Activated CD4-positive, alpha-beta T cell treated with anti-CD3 and anti-CD28 coated beads, Interleukin-2, amount 50 U/mL, for 1 hour (primary cell): ENCODE measurements at regions not wholly inside any gene's neighbourhood (a gene's known extent, or its start where the extent isn't known, plus 50 kb on each side); places are given as distances from the start of the nearest gene placed in this dataset.

ENCODE experiments used
- DNase-seq: peaks from one replicate; pipeline ENCODE4 v3.0.0-alpha.2; 2020

DNA sequence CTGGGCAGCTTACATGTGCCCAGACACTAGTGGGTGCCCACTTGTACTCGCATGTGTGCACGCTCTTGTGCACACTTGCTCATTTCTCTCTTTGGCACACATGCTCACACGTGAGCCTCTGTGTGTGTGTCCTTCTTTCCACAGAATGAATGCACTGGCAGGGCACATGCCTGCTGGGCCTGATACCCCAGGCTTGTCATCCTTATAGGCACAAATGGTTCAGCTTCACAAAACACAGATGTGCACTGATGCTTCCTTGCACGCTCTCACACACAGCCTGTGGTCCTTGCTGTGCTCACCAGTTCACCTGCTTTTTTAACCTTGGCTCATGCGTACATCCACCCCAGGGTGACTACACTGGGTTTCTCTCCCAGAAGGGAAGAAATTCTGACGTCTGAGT, 174.8 kb downstream of the BUD13 start:
- DNase-seq: no peak

DNA sequence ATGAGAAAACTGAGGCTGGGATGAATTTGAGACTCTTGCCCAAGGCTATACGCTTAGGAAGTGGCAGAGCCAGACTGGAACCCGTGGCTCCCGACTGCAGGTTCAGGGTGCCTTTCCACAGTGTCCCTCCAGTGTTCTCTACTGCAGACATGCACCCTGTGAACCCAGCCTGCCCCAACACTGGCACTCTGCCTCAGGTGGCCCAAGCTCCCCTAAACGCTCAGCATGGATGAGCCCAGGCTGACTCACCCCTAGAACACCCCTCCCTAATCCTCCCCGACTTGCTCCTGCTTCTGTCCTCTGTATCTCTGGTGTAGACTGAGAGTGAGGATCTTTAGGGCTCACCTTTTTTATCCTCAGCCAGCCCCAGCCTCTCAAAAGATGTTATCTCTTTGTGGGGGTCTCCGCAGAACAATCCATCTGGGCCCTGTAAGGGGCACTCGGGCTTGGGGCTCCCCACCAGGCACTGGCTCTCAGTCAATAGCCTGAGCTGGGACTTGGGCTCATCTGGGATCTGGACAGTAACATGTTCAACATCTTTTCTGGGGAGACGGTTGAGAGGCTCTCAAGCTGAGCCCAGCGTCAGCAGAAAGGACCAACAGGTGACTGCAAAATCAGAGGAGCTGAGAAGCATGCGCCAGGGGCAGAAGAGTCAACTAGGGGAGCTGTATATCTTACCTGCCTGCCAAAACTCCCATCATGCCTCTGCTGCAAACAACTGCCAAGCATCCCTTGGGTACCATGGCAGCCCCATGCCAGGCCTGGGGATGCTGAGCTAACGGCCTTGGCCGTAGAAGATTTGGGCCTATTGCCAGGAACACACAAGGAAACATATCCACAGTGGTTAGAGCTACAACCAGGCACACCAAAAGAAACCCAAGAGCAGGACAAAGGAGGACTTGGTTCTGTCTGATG, 176.2 kb downstream of the BUD13 start:
- DNase-seq: no peak

DNA sequence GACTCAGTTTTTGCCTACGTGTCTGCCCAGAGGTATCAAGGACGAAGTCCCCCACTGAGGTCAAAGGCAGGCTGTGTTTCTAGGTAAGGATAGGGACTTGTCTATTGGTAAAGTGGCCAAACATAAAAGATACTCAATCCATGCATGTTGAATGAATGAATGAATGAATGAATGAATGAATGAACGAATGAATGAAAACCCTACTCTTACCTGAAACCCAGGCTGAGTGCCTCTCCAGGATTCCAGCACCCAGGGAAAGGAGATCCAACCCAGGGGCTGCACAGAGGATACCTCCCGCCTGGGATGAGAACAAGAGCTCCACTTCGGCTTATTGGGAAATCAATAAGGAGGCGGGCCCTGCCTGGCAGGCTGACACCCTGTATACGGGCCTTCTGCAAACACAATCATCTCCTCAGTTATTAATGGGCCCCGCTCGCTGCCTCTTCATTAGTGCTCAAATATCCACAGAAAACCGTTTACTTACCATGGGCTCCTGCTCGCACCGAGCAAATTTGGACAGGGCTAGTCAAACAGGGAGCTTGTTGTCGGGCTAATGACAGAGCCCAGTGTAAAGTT, 177.4 kb downstream of the BUD13 start:
- DNase-seq: no peak

DNA sequence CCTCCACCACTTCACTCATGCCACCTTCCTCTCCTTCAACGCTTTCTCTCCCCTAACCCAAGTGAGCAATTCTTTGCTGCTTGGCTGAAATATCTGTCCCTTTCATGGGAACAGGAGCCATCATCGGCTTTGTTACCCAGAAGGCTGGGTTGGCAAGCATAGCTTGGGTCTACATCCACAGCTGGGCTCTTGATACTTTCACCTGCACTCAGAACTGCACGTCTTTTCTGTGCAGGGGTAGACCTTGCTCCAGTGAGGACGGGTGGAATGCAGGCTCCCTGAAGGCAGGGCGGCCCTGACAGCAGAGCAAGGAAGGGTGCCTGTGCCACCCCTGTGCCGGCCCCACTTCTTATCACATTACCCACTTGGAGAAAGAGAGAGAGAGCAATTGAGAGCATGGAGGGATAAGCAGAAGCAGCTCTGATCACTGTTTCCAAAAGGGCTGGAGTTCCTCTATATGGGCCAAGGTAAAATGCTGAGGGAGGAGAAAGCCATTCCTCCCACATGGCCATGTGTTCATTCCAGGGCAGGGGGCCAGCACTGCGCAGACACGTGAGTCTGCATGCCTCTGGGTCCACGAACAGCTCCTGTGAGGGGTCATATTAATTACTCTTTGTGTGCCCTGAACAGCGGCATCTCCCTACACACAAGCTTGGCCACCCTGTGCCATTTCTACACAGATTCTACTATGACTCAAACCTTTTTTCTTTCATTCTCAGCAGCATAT, 181.8 kb downstream of the BUD13 start:
- DNase-seq: no peak

DNA sequence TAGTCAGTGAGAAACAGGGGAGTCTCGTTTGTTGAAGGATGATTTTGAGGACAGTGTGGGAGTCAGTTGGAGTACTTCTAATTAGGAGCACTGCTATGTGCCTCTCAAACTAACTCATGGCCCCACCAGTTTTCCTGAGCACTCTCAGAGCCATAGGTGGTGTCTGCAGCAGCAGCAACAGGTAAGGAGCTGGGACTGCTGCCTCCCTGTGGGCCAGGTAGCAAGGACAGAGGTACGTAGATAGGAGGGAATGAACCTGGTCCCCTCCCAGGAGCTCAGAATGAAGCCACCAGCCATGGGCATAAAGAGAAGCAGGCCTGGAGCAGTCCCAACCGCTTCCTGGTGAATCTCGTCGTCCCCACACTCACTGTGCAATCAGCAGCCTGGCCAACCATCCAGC, 183.4 kb downstream of the BUD13 start:
- no peak for DNase-seq

DNA sequence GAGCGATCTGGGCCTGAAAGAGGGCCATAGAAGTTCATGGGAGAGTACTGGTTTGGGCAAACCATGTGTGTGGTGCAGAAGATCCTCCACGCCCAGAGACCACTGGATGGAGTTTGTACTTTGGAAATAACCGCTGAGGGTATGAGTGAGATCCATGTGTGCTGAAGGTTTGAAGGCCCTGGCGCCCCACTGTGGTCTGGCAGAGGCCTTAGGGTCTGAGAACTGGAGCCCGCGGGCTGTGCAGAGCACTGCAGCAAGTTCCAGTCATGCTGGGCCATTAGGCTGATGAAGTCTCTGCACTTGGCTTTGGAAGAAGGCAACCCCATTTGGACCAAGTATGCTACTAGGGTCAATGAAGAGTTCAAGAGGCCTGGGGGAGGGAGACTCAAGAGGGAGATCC, 186.4 kb downstream of the BUD13 start:
- no peak for DNase-seq

DNA sequence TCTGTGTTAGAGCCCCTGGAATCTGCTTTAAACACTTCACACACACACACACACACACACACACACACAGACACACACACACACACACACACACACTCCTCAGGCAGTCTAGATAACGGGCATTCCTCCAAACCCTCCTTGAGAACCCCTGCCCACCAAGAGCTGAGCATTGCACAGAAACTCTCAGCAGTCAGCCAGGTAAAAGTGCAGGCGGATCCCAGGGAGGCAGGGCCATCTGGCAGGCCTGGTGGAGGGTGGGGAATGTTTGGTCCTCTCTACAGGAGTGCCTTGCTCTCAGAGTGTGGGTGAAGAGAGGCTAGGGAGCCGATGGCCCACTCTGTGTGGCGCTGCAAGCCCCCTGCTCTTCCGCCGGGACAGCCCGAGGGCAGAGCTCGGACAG, 190.2 kb downstream of the BUD13 start:
- DNase-seq: no peak

DNA sequence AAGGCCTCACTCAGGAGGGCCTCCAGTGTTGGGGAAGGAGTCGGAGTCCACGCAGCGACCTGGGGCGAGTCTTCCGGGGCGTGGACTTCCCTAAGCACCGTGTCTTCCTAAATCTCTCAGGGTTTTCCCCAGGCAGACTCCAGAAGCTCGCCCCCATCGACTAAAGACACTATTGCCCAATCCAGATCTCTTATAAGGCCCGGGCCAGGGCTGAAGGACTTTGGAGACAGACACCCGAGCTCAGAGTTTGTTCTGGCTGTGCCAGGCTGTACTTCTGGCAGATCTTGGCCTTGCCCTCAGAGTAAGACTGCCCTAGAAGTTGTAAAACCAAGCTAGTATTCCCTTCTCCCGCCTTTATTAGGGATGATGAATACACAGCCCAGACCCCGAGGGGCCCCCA, 191.4 kb downstream of the BUD13 start:
- DNase-seq: no peak

DNA sequence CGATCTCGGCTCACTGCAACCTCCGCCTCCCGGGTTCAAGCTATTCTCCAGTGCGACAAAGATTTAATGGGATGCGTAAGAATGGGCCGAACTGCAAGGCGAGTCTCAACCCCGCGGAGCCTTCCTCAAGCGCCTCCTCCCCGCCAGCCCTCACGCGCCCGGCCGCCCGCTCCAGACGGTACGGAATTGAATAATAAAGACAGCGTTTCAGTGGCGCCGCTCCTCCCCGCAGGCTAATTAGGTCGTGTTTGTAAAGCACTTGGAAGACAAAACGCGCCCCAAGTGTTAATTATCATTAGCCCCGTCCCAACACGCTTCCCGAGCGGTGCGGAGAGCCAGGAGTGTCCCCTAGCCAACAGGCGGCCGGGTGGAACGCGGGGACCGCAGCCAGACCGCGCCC, 192.0 kb downstream of the BUD13 start:
- no peak for DNase-seq

DNA sequence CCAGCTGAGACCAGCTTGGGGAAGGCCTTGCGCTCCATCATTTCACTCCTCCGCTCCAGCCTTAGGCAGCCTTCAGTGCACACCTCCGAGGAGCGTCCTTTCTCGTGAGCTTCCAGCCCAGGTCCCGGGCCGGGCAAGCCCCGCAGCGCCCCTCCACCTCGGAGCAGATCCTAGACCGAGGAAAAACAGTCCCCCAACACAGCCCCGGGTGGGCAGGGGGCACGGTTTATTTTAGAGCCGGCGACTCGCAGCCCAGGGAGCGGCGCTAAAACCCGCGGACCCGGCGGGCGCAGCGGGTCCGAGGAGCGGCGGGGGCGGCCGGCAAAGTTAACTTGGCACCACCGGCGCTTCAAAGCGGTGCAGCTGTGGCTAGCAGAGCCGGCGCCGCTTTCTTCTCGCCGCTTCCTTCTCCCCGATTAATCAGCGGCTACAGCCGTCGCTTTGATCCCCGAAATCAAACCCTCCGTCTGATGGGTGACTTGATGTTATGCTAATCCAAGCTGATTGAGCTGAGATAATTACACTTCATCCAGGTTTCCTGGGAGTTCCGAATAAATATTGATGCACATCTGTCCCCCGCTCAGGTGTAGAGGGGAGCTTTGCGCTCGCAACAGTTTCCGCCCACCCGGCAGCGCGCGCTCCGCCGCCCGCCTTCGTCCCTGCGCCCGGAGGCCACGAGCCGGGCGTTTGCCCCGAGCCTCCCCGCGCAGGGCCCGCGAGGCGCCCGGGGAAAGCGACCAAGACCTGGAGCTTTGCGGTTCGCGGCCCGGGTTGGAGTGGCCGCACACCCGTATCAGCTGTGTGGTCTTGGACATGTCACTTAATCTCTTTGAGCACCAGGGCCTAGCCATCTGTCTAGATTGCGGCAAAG, 192.7 kb downstream of the BUD13 start:
- DNase-seq: no peak

DNA sequence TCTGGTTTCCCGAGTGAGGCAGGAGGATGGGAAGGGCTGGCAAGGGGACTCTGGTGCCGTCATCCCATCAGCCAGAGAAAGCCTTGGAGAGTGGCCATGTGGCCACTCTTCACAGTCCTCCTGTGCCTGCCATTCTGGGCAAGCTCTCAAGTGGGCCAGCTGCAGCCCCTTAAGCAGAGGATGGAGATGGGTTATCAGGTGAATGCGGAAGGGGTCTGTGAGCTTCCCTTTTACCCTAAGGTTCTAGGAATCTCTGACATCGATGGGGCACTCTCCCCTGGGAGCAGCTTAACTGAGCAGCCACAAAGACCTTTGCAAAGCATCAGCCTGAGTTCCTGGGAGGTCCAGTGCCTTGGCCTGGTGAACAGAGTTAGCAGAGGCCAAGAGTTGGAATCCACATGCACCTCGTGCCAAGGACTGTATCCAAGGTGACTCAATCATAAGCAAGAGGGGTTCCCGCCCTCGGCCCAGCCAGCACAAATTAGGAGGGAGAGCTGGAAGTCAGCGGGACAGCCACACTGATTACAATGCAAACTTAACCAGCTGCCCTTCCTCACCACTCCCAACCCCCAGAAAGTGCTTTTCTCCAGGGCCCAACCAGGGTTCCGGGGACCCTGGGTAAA, 193.6 kb downstream of the BUD13 start:
- no peak for DNase-seq

DNA sequence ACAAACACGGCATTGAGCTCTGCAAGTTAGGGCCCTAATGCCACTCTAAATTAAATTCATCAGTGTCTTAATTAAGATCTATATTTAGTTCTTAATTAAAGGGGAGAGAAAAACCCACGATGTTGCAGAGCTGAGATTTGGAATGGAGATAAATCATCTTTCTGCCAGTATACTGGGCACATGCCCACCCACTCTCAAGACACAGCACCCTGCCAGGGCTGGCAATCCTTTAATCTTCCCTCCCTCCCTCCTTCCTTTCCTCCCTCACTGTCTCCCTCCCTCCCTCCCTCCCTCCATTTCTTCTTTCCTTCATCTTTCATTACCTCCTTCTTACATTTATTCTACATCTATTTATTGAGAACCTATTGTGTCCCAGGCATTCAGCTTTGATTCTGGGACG, 194.8 kb downstream of the BUD13 start:
- no peak for DNase-seq

DNA sequence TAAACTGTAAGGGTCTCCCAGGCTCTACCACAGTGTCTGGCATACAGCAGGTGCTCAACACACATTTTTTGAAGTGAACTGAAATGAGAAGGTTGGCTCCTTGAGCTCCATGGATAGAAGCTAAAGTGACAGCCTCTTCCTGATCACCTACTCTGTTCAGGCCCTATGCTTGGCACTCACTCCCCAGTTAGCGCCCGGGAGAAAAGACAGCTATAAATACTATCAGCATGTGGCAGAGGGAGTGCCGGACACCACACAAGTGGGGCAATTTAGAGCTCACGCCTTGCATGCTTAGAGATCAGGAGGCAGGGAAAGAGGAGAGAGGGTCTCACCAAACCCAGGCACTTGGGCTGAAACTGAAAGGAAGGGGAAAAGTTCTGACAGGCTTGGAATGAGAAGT, 195.5 kb downstream of the BUD13 start:
- DNase-seq: no peak

DNA sequence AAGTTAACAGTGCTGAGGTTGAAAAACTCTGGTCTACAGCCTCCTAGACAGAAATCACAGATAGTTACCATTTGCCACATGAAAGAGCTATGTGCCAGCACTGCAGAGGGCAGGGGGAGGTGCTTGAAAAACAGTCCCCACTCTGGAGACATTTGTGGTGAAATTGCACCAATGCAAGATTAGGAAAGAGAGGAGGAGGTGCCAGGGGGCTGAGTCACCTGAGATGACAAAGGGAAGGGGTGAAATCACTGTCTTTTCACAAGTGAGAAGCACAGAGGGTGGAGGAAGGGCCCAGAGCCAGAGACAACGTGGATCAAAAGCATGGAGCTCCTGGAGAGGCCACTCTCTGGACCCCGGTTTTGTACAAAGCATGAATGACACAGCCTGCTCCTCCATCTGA, 196.3 kb downstream of the BUD13 start:
- no peak for DNase-seq

DNA sequence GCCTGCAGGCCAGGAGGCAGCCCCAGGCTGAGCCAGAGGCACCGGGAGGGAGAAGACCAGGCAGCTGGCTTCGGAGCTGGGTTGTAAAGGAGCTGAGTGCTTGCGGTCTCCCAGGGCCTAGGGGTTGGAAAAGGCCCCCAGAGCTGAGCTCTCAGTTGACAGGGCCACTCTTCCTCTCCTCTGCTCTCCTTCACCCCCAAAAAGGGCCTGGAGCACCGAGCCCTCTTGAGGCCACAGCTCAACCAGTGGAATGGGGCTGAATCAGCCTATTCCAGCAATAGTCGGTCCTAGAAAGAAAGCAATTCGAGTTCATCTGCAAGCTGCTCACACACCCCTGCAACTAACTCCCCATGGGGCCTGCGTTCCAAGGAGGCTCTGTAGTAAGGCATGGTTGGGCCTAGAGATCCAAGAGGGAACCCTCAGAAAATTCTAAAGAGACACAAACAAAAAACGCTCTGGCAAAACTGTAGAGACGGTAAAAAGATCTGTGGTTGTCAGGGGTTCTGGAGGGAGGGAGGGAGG, 205.0 kb downstream of the BUD13 start:
- no peak for DNase-seq

DNA sequence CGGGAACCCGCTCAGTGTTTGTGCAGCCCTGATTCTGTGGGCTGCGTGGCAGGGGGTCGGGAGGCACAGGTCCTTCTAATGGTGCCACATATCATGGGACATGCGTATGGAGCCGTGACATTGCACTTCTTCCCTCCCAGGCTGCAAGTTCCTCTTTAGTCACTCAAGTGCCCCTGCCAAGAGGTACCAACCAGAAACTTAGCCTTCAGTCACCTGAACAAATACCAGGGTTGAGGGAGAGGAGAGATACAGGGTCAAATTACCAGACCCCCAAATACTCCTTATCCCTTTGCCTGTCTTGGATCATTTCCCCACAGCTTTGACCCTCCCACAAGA, 209.1 kb downstream of the BUD13 start:
- DNase-seq: no peak

DNA sequence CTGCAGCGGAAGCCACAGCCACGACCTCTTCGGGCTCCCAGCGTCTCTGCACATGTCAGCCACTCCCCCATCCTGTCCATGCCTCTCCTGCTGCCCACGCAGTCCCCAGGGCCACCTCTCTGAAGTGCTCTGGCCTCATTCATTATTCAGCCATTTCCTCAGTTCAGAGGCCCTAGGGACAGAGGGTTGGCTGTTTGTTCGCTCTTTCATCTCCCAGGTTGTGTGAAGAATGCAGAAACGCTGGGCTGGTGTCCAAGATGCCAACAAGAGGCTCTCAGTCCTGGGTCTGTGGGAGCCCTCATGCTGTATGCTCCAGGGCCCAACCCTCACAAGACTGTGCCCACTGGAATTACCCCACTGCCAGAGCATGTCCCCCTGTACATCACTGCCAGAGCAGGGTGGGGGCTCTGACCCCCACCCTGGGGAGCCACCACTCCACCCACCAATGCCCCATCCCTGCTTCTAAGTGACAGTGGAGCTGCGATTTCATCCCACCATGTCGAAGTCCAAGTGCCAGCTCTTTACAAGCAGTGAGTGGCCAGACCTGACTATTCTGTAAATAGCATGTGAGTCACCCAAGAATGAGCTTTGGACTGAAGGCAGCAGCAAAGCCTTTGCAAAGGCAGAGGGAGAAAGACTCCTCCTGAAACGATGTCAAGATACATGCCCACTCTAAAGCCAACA, 209.6 kb downstream of the BUD13 start:
- no peak for DNase-seq

DNA sequence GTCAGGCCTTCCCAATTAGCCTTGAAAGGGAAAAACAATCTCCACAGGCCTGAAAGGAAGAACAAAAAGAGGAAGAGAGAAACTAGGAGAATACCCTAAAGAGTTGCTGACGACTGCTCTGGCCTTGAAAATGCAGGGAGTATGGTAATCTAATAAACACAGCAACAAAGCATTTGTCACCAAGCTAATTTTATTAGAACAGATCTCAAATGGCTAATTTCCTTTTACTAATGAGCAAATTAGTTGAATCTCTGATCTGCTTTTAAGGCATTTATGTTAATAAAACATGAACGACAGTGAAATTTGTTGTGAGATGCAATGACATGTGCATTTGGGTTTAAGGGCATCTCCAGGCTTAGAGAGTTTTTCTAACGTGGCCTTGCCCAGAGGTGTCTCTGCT, 212.2 kb downstream of the BUD13 start:
- no peak for DNase-seq

DNA sequence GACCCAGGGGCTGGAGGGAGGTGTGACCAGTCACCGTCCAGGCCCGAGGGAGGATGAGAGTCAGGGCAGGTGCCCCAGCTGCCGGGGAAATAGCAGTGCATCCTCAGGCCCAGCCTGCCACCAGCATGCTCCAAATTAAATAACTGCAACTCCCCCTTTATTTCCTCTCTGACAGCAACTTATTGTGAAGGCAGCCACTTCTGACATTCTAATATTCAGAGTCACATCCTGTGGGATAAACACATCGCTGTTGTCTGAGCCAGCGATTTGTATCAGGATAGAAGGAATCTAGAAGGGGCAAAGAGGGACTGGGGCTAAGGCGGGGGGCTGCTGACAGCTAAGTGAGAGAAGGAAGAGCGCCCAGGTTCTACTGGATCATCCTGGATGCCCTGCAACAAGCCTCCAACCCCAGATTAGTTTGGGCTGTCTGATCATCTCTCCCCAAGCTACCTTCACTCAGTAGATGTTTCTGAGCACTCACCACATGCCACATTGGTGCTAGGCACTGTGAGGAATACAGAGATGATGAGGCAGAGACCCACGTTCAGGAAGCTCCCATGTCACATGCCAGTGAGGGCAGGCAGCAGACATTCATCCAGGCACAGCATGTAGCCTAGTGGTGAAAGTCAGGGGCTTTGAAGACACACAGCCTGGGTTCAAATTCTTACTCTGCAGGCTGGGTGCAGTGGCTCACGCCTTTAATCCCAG, 214.1 kb downstream of the BUD13 start:
- DNase-seq: no peak

DNA sequence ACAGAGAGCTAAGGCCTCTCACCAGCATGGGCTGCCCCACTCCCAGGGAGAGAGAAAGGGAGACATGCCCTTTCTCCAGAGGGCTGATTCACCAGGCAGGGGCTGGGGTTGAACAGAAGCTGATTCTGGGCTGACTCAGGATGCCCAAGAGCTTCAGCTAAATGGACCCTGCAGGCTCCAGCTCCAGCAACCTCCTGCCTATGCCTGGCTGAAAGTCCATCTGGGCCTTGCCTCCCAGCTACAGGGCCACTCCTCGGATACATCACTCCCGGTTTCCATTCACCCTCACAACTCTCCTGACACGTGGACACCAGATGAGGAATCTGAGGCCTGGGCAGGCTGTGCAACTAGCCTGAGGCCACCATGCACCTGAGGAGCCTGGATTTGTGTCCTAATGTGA, 215.5 kb downstream of the BUD13 start:
- no peak for DNase-seq

DNA sequence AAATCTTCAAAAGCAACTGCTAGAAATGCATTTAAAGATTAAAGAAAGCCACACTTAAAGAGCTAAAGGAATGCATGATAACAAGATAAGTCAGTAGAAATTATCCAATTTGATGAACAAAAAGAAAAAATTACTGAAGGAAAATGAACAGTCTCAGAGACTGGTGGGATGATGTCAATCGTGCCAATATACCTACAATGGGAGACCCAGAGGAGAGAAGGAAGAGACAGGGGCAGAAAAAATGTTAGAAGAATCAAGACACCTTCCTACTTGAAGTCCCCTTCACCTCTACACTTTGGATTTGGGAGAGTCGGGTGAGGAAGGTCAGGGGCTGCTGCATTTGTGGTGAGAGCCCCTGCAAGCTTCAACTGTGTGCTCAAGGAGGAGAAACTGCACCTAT, 216.3 kb downstream of the BUD13 start:
- DNase-seq: no peak
